ENCODE measurements at regions not wholly inside any gene's neighbourhood (a gene's known extent, or its start where the extent isn't known, plus 50 kb on each side); places are given as distances from the start of the nearest gene placed in this dataset.
"Not testable (repeated sequence)": the region's sequence is repeated elsewhere in the genome, so short reads cannot be mapped to it uniquely, and the experiment has no call there.

GRCh38 chr11:69887841-69888427 is 68.7 kb upstream of the FGF3 start:
- no peak for DNase-seq

- peak; percentile 63 for DNase-seq
Measured at GRCh38 chr11:69888483-69889181, 69.4 kb upstream of the FGF3 start.

GRCh38 chr11:69889400-69890318 is 70.4 kb upstream of the FGF3 start:
- no peak for DNase-seq

- DNase-seq, result no peak
Measured at GRCh38 chr11:69890476-69890875, 71.3 kb upstream of the FGF3 start.

DNA sequence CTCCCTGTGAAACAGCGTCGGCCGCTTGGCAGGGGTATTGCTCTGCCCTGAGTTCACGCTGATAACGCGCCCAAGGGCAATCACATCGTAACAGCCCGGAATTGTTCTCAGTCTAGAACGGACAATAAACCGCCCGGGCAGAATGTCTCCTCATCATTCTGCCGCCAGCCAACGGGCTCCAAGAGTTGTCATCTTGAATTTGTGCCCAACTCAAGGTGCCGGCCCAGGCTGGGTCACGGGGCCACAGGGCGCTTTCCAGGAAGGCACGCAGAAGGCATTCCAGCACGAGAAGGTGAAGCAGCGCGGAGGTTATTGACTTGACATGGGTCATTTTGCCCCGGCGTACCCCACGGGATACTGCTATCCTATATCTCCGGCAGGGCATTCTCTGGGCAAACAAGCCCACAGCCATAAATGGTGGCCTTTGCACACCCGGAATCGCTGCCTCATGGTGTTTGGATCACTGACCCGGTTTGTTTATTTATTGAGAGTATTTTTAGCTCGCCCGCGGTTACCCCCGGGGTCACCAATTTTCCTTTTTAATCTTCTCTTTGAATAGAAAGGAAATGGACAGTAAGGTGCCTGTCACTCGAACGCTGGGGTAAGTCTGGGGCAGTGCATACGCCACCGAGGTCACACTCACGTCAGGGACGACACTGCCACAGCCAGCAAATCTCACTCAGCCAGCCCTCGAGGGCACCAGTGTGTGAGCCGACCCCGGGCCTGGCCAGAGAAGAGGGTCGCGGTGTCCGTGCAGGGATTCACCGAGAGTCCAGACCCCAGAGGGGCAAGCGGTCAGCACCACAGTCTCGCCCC is 72.4 kb upstream of the FGF3 start:
- no peak for DNase-seq

DNA sequence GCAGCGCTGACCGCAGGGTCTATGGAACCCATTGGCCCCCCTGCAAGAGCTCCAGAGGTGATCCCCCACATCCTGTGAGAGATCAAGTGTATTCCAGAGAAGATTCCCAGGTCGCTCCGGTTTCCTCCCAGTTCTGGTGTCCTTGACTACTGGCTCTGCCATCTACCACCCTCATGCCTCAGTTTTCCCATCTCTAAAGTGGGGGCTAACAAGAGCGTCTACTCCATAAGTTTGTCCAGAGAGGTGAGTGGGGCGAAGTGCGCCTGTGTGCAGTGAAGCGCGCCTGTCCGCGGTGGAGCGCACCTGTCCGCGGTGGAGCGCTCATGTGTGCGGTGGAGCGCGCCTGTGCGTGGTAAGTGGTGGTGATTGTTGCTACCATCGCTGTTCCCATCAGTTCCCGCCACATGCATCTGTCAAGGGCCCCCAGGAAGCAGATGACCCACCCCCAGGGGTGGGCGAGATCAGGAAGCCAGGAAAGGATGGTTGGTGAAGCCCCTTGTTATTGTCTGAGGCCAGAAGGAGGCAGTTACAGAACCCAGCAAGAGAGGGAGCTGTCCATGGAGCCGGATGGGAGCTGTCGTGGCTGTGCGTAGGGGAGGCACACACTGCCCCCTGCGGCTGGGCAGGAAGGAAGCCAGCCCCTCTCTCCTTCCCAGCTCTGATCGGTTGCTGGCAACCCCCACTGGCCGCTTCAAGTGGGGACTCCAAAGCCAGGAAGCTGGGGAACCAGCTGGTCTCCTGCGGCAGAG is 73.2 kb upstream of the FGF3 start:
- no peak for DNase-seq

GRCh38 chr11:69892986-69893555 is 73.9 kb upstream of the FGF3 start:
- no peak for DNase-seq

DNA sequence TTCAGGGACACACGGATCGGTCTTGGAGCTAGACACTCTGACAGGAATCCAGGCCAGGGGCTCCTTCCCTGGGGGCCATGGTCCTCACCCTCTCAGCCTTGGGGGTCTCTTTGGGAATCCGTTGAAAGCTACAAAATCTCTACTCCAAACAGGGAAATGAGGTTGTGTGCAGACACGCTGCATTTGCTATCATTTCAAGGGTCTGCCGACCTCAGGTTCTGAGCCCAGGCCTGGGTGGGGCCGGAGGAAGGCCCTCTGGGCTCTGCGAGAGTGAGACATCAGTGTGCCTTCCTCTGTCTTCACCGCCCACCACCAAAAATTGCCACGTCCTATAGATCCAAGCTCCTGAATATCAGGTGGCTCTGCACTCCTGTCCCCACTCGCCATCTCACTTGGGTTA is 74.4 kb upstream of the FGF3 start:
- DNase-seq, result no peak

- no peak for DNase-seq
Measured at GRCh38 chr11:69894181-69894611, 75.0 kb upstream of the FGF3 start.

DNA sequence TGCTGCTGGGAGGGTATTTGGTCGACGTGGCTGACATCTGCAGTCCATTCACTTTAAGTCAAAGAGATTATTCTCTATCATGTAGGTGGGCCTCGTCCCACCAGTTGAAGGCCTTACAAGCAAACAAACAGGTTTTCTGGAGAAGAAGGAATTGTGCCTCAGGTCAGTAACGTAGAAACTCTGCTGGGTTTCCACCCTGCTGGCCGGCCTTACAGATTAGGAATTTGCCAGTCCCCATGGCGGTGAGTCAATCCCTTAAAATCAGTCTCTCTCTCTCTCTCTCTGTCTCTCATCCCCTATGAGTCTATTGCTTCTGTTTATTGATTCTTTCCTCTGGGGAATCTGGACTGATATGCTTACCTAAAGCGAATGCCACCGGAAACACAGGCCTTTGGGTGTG is 75.4 kb upstream of the FGF3 start:
- no peak for DNase-seq

GRCh38 chr11:69896250-69896649 is 77.0 kb upstream of the FGF3 start:
- DNase-seq, result no peak

- no peak for DNase-seq
Measured at GRCh38 chr11:69898123-69898522, 78.9 kb upstream of the FGF3 start.

DNA sequence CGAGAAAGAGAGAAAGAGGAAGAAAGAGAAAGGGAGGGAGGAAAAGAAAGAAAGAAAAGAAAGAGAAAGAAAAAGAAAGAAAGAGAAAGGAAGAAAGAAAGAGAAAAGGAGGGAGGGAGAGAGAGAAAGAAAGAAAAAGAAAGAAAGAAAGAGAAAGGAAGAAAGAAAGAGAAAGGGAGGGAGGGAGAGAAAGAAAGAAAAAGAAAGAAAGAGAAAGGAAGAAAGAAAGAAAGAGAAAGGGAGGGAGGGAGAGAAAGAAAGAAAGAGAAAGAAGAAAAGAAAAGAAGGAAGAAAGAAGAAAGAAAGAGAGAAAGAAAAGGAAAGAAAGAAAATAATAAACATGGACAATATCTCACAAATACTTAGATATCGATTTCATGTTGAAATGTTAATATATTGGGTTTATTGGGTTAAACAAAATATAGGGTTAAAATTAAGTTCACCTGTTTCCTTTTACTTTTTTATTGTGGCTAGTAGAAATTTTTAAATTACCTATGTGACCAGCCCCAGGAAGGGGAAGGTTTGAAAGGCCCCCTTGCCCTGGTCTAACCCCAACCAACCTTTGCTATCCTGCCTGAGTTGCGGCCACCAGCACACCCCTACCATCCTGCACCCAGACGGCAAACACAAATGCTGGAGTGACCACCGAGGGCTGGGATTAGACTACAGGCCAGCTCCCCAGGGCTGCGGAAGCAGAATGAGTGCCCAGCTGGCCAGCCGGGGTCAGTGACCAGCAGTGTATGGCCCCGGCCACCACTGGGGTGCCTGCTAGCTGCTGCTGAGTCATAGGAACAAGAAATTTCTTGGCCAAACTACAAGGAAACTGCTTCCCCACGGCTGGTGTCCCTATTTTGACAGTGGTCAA is 81.0 kb upstream of the FGF3 start:
- no peak for DNase-seq

- not testable (repeated sequence) for DNase-seq
Measured at GRCh38 chr11:69900822-69901302, 81.6 kb upstream of the FGF3 start.

- no peak for DNase-seq
Measured at GRCh38 chr11:69902337-69902736, 83.1 kb upstream of the FGF3 start.

GRCh38 chr11:69903211-69903610 is 84.0 kb upstream of the FGF3 start:
- DNase-seq, result no peak

DNA sequence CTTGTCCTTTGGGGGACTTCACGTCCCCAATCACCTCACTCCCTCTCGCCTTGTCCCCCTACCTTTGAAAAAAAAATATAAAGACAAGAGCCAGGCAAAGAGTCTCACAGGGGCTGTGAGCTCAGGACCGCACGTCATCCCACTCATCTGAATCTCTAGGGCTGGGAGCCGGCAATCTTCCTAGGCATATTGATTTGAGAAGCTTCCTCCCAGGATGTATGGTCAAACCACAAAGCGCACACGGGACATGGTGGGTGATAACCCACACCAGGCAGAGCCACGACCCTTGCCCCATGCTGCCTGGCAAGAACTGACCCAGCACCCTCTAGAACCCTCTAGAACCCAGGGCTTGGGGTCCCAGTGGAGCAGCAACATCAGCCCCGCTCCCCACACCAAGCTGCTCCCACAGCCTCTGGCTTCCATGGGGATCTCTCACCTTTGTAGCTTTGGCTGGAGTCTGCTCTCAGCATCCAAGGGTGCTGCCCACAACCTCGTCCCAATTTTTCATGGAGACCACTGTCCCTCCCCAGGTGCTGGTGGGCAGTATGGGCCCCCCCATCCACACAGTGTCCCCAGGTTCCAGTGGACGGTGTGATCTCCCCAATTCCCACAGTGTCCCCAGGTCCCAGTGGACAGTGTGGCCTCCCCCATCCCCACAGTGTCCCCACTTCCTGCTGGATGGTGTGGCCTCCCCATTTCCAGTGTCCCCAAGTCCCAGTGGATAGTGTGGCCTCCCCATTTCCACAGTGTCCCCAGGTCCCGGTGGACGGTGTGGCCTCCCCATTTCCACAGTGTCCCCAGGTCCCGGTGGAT is 85.2 kb upstream of the FGF3 start:
- no peak for DNase-seq

- no peak for DNase-seq
Measured at GRCh38 chr11:69904974-69905535, 85.8 kb upstream of the FGF3 start.
